GM18502 (cell line): ENCODE measurements at regions not wholly inside any gene's neighbourhood (a gene's known extent, or its start where the extent isn't known, plus 50 kb on each side); places are given as distances from the start of the nearest gene placed in this dataset.

Experiments
- ATAC-seq: cut with Tn5 transposase; IDR thresholded peaks from one replicate; pipeline ENCODE4 v1.9.1; 2021; ENCODE audit warnings: mild to moderate bottlenecking; ENCODE audit not compliant: unreplicated experiment, poor library complexity

- ATAC-seq: no peak
Measured at GRCh38 chr16:73216932-73217331, 169.0 kb upstream of the ZFHX3 start.

- no peak for ATAC-seq
Measured at GRCh38 chr16:73215678-73216377, 167.9 kb upstream of the ZFHX3 start.

GRCh38 chr16:73214825-73215677 is 167.1 kb upstream of the ZFHX3 start:
- ATAC-seq: no peak

GRCh38 chr16:73213732-73214455 is 166.0 kb upstream of the ZFHX3 start:
- ATAC-seq: no peak

GRCh38 chr16:73212431-73212830 is 164.5 kb upstream of the ZFHX3 start:
- no peak for ATAC-seq

- no peak for ATAC-seq
Measured at GRCh38 chr16:73210686-73211085, 162.8 kb upstream of the ZFHX3 start.

GRCh38 chr16:73210084-73210483 is 162.2 kb upstream of the ZFHX3 start:
- no peak for ATAC-seq

- no peak for ATAC-seq
Measured at GRCh38 chr16:73209190-73209589, 161.3 kb upstream of the ZFHX3 start.

- ATAC-seq: no peak
Measured at GRCh38 chr16:73206151-73206707, 158.3 kb upstream of the ZFHX3 start.

GRCh38 chr16:73205153-73205886 is 157.4 kb upstream of the ZFHX3 start:
- no peak for ATAC-seq

GRCh38 chr16:73204359-73205152 is 156.6 kb upstream of the ZFHX3 start:
- no peak for ATAC-seq

- ATAC-seq: no peak
Measured at GRCh38 chr16:73202161-73202729, 154.3 kb upstream of the ZFHX3 start.

- no peak for ATAC-seq
Measured at GRCh38 chr16:73199214-73199613, 151.3 kb upstream of the ZFHX3 start.

GRCh38 chr16:73198481-73198880 is 150.6 kb upstream of the ZFHX3 start:
- no peak for ATAC-seq

- no peak for ATAC-seq
Measured at GRCh38 chr16:73197598-73197997, 149.7 kb upstream of the ZFHX3 start.

GRCh38 chr16:73196670-73197069 is 148.7 kb upstream of the ZFHX3 start:
- peak; percentile 75 for ATAC-seq

GRCh38 chr16:73193464-73193863 is 145.5 kb upstream of the ZFHX3 start:
- no peak for ATAC-seq

- ATAC-seq: no peak
Measured at GRCh38 chr16:73192232-73192894, 144.4 kb upstream of the ZFHX3 start.
